K562 (cell line): ENCODE measurements at regions not wholly inside any gene's neighbourhood (a gene's known extent, or its start where the extent isn't known, plus 50 kb on each side); places are given as distances from the start of the nearest gene placed in this dataset.
A peak's percentile ranks its signal among the peaks of the same experiment; 100 is the strongest.
"Not testable (repeated sequence)": the region's sequence is repeated elsewhere in the genome, so short reads cannot be mapped to it uniquely, and the experiment has no call there.

ENCODE experiments used
- ATAC-seq: fragments of 200-7000 bp; cut with Tn5 transposase; 3 replicates; pipeline ENCODE4 v1.9.1; 2020; ENCODE audit warnings: moderate library complexity
- BruUV-seq: library from RNA; stranded (reverse); fragments of 400-500 nt; replicated peaks from 2 replicates; lab custom pipeline; 2021; lab: Mats Ljungman, UMichigan
- CTCF ChIA-PET: fragments of 300-600 bp; formaldehyde crosslinking; extraction: SDS; loops from one replicate; lab custom pipeline; 2021; ENCODE audit warnings: low intra/inter-chr PET ratio; lab: Yijun Ruan, JAX
- POLR2A ChIA-PET: fragments of 300-600, 350-650 bp; sonication (Branson Sonifier 250); formaldehyde crosslinking; extraction: SDS; loops from one replicate; lab custom pipeline; 2021; ENCODE audit warnings: antibody characterized with exemption, inconsistent platforms; lab: Yijun Ruan, JAX
- DNase-seq, 4 experiments: peaks; one replicate each; pipeline versions ENCODE4 v3.0.0 to v3.0.0-alpha.2; 2011 to 2018; ENCODE audit warnings: low spot score in 3 of 4, mixed read lengths in 3 of 4; ENCODE audit errors: extremely low read depth in 1 of 4
- FAIRE-seq: peaks from 2 replicates; lab custom pipeline; 2011; peaks lifted over from hg19 to GRCh38; lab: Jason Lieb, UNC
- H2AFZ ChIP-seq: 2 replicates; pipeline ENCODE4 v1.6.0; 2011; ENCODE audit warnings: low read depth, low read length, control low read depth, inconsistent platforms
- H3K27ac ChIP-seq: fragments of 200-600 bp; 3 replicates; pipeline ENCODE4 v1.8.0; 2011; ENCODE audit warnings: low read depth, mild to moderate bottlenecking, control low read depth, inconsistent platforms, low read length, moderate library complexity, mixed read lengths; ENCODE audit errors: extremely low read depth
- H3K27me3 ChIP-seq, 2 experiments: fragments of 300-600 bp in 1 of 2; 2 replicates in 1 of 2; 3 replicates in 1 of 2; pipeline versions ENCODE4 v1.6.0 to v1.8.0; 2011; ENCODE audit warnings: inconsistent platforms in 2 of 2, low read length in 2 of 2, mild to moderate bottlenecking in 1 of 2, mixed read lengths in 1 of 2, moderate library complexity in 1 of 2; ENCODE audit not compliant: control insufficient read depth in 2 of 2, insufficient read depth in 2 of 2
- H3K36me3 ChIP-seq: fragments of 300-600 bp; 3 replicates; pipeline ENCODE4 v1.8.0; 2011; ENCODE audit warnings: mild to moderate bottlenecking, low read length, inconsistent platforms; ENCODE audit not compliant: control insufficient read depth, insufficient read depth
- H3K4me1 ChIP-seq, 2 experiments: fragments of 200-600 bp in 1 of 2; replicated peaks in 1 of 2; 2 replicates in 1 of 2; 3 replicates in 1 of 2; pipeline versions ENCODE4 v1.5.1 to v1.8.0; 2011; ENCODE audit warnings: inconsistent platforms in 2 of 2, low read length in 2 of 2, mild to moderate bottlenecking in 1 of 2, mixed read lengths in 1 of 2, moderate library complexity in 1 of 2; ENCODE audit not compliant: control insufficient read depth in 2 of 2, insufficient read depth in 2 of 2
- H3K4me2 ChIP-seq: 2 replicates; pipeline ENCODE4 v1.6.1; 2011; ENCODE audit warnings: low read length, control low read depth, inconsistent platforms, mixed read lengths; ENCODE audit not compliant: insufficient read depth
- H3K4me3 ChIP-seq: fragments of 200-600 bp; sonication (generic), shearing (Covaris generic); 2 replicates; pipeline ENCODE4 v1.5.1; 2016; ENCODE audit warnings: control low read depth, inconsistent platforms
- H3K79me2 ChIP-seq: fragments of 200-600 bp; 3 replicates; pipeline ENCODE4 v1.8.0; 2011; ENCODE audit warnings: low read length, inconsistent platforms; ENCODE audit not compliant: control insufficient read depth, insufficient read depth
- H3K9ac ChIP-seq, 2 experiments: 2 replicates each; pipeline versions ENCODE4 v1.6.0 to v1.6.1; 2011; ENCODE audit warnings: low read depth in 2 of 2, low read length in 2 of 2, control low read depth in 1 of 2, inconsistent platforms in 1 of 2, mild to moderate bottlenecking in 1 of 2, mixed read lengths in 1 of 2; ENCODE audit not compliant: insufficient read depth in 1 of 2
- H3K9me1 ChIP-seq: one replicate; pipeline ENCODE4 v1.6.0; 2011; ENCODE audit warnings: inconsistent platforms, mild to moderate bottlenecking, low read length, moderate library complexity; ENCODE audit not compliant: control insufficient read depth, insufficient read depth
- H3K9me3 ChIP-seq: replicated peaks from 2 replicates; pipeline ENCODE4 v1.5.1; 2011; ENCODE audit warnings: low read depth, low read length, inconsistent platforms; ENCODE audit not compliant: control insufficient read depth, insufficient read depth
- H4K20me1 ChIP-seq: replicated peaks from 2 replicates; pipeline ENCODE4 v1.6.1; 2011; ENCODE audit warnings: low read length, inconsistent platforms, mixed read lengths; ENCODE audit not compliant: control insufficient read depth, insufficient read depth
- EGR1 ChIP-seq: fragments of 450-650 bp; conservative IDR thresholded peaks from 2 replicates; pipeline ENCODE4 v1.6.1; 2017; ENCODE audit warnings: mild to moderate bottlenecking
- MITF ChIP-seq: IDR thresholded peaks from 2 replicates; pipeline ENCODE4 v1.6.1; 2014; ENCODE audit warnings: antibody characterized with exemption
- PHF21A ChIP-seq: fragments of 450-650 bp; IDR thresholded peaks from 2 replicates; pipeline ENCODE4 v1.6.1; 2017; ENCODE audit warnings: low read depth, borderline replicate concordance
- SREBF1 ChIP-seq: fragments of 150-350 bp; IDR thresholded peaks from 2 replicates; pipeline ENCODE4 v1.6.1; 2014; ENCODE audit warnings: antibody characterized with exemption, low read depth, low read length, borderline replicate concordance
- WGBS: fragments of 100-300 bp; shearing (Covaris generic); methylation state at CpG from one replicate; pipeline ENCODE4 v1.1.6; 2016; ENCODE audit warnings: low coverage, mixed read lengths; ENCODE audit not compliant: insufficient coverage; ENCODE audit errors: missing lambda C conversion rate; 5-methylcytosine and 5-hydroxymethylcytosine counted together
- in situ Hi-C: fragments of 300-500 bp; cut with MboI; formaldehyde crosslinking; loops from 4 replicates; pipeline ENCODE4 v1.15.0; 2018; ENCODE audit warnings: inconsistent platforms, mixed read lengths
- intact Hi-C: fragments of 100-400 bp; cut with micrococcal nuclease; formaldehyde crosslinking; loops from 2 replicates; pipeline ENCODE4 v1.14.2; 2022
- TF ChIP-seq, protein P1 (sequence below): fragments of 150-350 bp; IDR thresholded peaks from 2 replicates; pipeline ENCODE4 v1.6.1; 2014; ENCODE audit warnings: low read depth, mild to moderate bottlenecking, low read length, borderline replicate concordance

DNA sequence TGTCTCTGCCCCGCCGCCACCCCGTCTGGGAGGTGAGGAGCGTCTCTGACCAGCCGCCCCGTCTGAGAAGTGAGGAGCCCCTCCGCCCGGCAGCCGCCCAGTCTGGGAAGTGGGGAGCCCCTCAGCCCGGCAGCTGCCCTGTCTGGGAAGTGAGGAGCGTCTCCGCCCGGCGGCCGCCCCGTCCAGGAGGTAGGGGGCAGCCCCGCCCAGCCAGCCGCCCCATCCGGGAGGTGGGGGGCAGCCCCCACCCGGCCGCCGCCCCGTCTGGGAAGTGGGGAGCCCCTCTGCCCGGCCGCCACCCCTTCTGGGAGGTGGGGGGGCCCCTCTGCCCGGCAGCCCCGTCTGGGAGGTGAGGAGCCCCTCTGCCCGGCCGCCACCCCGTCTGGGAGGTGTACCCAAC, 59.1 kb upstream of the TENM4 start:
- POLR2A ChIA-PET, H3K79me2 ChIP-seq, CTCF ChIA-PET, H3K4me3 ChIP-seq, BruUV-seq, H4K20me1 ChIP-seq, DNase-seq, H2AFZ ChIP-seq, H3K27me3 ChIP-seq, H3K9ac ChIP-seq, H3K36me3 ChIP-seq, H3K9me3 ChIP-seq, H3K27ac ChIP-seq, H3K4me2 ChIP-seq, FAIRE-seq, ATAC-seq, in situ Hi-C loops, H3K4me1 ChIP-seq, H3K9me1 ChIP-seq, intact Hi-C loops: not testable (repeated sequence)
- 4% methylated on average over 15 of the region's 30 CpGs for WGBS

DNA sequence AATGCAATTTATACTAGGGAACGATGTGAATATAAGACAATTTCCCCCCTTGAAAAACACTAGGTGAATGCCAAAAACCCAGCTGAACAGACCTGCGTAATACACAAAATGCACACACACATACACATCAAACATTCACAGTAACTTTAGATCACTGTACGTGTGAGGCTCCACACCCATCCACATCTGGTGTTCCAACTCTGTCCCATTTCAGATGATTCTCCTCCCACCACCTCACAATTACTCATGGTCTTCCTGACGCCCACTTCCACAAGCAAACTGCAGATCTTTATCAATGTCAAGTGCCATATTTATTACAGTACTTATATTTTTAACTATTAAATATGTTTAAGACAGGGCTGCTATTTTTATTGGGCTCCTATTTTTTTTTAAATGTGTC, 57.8 kb upstream of the TENM4 start:
- H3K4me2 ChIP-seq, result no peak overlapping the region
- intact Hi-C loops, result no loop called here
- no peak overlapping the region for H2AFZ ChIP-seq
- in situ Hi-C loops, result no loop called here
- H3K9me3 ChIP-seq, result no peaks in the 10 kb centered on the region
- H3K9me1 ChIP-seq, result no peaks in the 10 kb centered on the region
- POLR2A ChIA-PET, result no interaction called here
- no TSS peak for BruUV-seq
- WGBS, result 0% methylated on average over 4 of the region's 4 CpGs
- no peaks in the 10 kb centered on the region for H3K4me1 ChIP-seq
- FAIRE-seq (no peak), ATAC-seq (no peak), DNase-seq (no peak)
- no peaks in the 10 kb centered on the region; a peak in 1 of 5 replicates for H3K27me3 ChIP-seq
- H3K4me3 ChIP-seq, result no peak overlapping the region
- no peaks in the 10 kb centered on the region; the same call in 1 of the 2 replicates for H4K20me1 ChIP-seq
- TF ChIP-seq PHF21A, result no peak
- no peak for TF ChIP-seq SREBF1
- TF ChIP-seq, protein P1, sequence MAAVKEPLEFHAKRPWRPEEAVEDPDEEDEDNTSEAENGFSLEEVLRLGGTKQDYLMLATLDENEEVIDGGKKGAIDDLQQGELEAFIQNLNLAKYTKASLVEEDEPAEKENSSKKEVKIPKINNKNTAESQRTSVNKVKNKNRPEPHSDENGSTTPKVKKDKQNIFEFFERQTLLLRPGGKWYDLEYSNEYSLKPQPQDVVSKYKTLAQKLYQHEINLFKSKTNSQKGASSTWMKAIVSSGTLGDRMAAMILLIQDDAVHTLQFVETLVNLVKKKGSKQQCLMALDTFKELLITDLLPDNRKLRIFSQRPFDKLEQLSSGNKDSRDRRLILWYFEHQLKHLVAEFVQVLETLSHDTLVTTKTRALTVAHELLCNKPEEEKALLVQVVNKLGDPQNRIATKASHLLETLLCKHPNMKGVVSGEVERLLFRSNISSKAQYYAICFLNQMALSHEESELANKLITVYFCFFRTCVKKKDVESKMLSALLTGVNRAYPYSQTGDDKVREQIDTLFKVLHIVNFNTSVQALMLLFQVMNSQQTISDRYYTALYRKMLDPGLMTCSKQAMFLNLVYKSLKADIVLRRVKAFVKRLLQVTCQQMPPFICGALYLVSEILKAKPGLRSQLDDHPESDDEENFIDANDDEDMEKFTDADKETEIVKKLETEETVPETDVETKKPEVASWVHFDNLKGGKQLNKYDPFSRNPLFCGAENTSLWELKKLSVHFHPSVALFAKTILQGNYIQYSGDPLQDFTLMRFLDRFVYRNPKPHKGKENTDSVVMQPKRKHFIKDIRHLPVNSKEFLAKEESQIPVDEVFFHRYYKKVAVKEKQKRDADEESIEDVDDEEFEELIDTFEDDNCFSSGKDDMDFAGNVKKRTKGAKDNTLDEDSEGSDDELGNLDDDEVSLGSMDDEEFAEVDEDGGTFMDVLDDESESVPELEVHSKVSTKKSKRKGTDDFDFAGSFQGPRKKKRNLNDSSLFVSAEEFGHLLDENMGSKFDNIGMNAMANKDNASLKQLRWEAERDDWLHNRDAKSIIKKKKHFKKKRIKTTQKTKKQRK, result no peak
- 0 out of 2 replicates have a peak, but pooled peaks have one; percentile 19 for TF ChIP-seq EGR1
- TF ChIP-seq MITF, result no peak
- H3K36me3 ChIP-seq, result no peaks in the 10 kb centered on the region
- CTCF ChIA-PET, result no interaction called here
- no peak overlapping the region for H3K27ac ChIP-seq
- no peaks in the 10 kb centered on the region for H3K79me2 ChIP-seq
- no peak overlapping the region for H3K9ac ChIP-seq
